Activated B cell treated with CpG ODN at 0.5 μM for 24 hours (primary cell): ENCODE measurements at regions not wholly inside any gene's neighbourhood (a gene's known extent, or its start where the extent isn't known, plus 50 kb on each side); places are given as distances from the start of the nearest gene placed in this dataset.

Source experiments
- ATAC-seq: fragments of 200-7000 bp; cut with Tn5 transposase; one replicate; pipeline ENCODE4 v1.10.0; 2021; ENCODE audit warnings: low read depth, mild to moderate bottlenecking, moderate library complexity
- CTCF ChIA-PET: fragments of 350-600 bp; sonication (Branson Sonifier 250); formaldehyde crosslinking; loops from one replicate; lab custom pipeline; 2021; ENCODE audit warnings: antibody characterized with exemption; lab: Charles Lee
- POLR2A ChIA-PET: fragments of 350-600 bp; sonication (Branson Sonifier 250); formaldehyde crosslinking; loops from one replicate; lab custom pipeline; 2021; ENCODE audit warnings: antibody characterized with exemption; lab: Charles Lee
- DNase-seq: peaks from one replicate; pipeline ENCODE4 v3.0.0; 2022
- H3K27ac Mint-ChIP-seq: one replicate; pipeline ENCODE4 v1.8.0; 2020; ENCODE audit warnings: mixed read lengths
- H3K27me3 Mint-ChIP-seq: one replicate; pipeline ENCODE4 v1.8.0; 2021; ENCODE audit warnings: mixed read lengths
- H3K36me3 Mint-ChIP-seq: one replicate; pipeline ENCODE4 v1.8.0; 2021; ENCODE audit warnings: low read depth, mixed read lengths
- H3K4me1 Mint-ChIP-seq: one replicate; pipeline ENCODE4 v1.8.0; 2021; ENCODE audit warnings: mixed read lengths
- H3K4me3 Mint-ChIP-seq: one replicate; pipeline ENCODE4 v1.8.0; 2020; ENCODE audit warnings: mild to moderate bottlenecking, mixed read lengths
- H3K9me3 Mint-ChIP-seq: one replicate; pipeline ENCODE4 v1.8.0; 2020; ENCODE audit warnings: mixed read lengths
- intact Hi-C: fragments of 100-400 bp; cut with micrococcal nuclease; formaldehyde crosslinking; loops from one replicate; pipeline ENCODE4 v1.15.1; 2024
- TF ChIP-seq, protein P1 (sequence below): fragments of 200-600 bp; IDR thresholded peaks from one replicate; pipeline ENCODE4 v1.8.0; 2022; ENCODE audit warnings: antibody characterized with exemption, mild to moderate bottlenecking

DNA sequence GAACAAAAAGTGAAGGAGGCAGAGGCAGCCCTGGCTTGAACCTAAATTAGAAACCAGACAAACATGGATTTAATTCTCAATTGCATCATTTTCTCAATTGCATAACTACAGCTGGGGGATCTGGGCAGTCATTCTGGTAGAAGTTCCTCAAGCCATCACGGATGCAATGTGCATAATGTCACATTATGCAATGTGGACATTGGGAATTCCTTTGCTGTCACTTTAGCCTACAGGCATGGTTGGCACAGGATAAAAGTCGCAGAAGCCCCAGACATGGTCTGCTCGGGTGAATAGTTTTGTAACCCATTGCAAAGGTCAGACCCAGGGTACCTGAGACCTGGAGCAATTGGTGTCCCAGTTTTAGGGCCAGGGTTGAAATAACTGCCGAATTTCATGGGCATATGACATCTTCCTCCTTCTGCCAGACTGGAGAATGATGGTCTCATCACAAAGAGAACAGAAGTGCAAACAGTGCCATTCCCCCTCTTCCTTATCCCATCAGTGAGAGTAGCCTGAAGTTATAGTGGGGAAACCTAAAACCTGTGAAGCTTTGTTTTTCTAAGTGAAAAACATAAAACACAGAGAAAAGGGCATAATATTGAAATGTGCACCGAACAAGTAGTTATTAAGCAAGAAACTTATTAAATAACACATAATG, 290.8 kb downstream of the MSX2 start:
- Mint-ChIP-seq H3K9me3 (no peaks in the 10 kb centered on the region), H3K27ac (no peak overlapping the region), H3K36me3 (no peaks in the 10 kb centered on the region), H3K4me1 (no peaks in the 10 kb centered on the region), H3K27me3 (no peaks in the 10 kb centered on the region), H3K4me3 (no peak overlapping the region)
- TF ChIP-seq, protein P1, sequence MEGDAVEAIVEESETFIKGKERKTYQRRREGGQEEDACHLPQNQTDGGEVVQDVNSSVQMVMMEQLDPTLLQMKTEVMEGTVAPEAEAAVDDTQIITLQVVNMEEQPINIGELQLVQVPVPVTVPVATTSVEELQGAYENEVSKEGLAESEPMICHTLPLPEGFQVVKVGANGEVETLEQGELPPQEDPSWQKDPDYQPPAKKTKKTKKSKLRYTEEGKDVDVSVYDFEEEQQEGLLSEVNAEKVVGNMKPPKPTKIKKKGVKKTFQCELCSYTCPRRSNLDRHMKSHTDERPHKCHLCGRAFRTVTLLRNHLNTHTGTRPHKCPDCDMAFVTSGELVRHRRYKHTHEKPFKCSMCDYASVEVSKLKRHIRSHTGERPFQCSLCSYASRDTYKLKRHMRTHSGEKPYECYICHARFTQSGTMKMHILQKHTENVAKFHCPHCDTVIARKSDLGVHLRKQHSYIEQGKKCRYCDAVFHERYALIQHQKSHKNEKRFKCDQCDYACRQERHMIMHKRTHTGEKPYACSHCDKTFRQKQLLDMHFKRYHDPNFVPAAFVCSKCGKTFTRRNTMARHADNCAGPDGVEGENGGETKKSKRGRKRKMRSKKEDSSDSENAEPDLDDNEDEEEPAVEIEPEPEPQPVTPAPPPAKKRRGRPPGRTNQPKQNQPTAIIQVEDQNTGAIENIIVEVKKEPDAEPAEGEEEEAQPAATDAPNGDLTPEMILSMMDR, result no peak
- POLR2A ChIA-PET, result no interaction called here
- intact Hi-C loops, result no loop called here
- CTCF ChIA-PET, result no interaction called here
- DNase-seq (no peak), ATAC-seq (no peak)

GRCh38 chr5:175013251-175013650, 288.9 kb downstream of the MSX2 start:
- Mint-ChIP-seq H3K4me1 (no peaks in the 10 kb centered on the region), H3K36me3 (no peaks in the 10 kb centered on the region), H3K4me3 (no peak overlapping the region), H3K27ac (no peak overlapping the region), H3K27me3 (no peaks in the 10 kb centered on the region), H3K9me3 (no peaks in the 10 kb centered on the region)
- no peak for ATAC-seq
- CTCF ChIA-PET, result no interaction called here
- no peak for DNase-seq
- intact Hi-C loops, result no loop called here
- TF ChIP-seq, protein P1, result no peak
- POLR2A ChIA-PET, result no interaction called here

GRCh38 chr5:175012267-175012666, 287.9 kb downstream of the MSX2 start:
- Mint-ChIP-seq H3K36me3 (no peaks in the 10 kb centered on the region), H3K4me3 (no peak overlapping the region), H3K9me3 (no peaks in the 10 kb centered on the region), H3K4me1 (no peaks in the 10 kb centered on the region), H3K27me3 (no peaks in the 10 kb centered on the region), H3K27ac (no peak overlapping the region)
- TF ChIP-seq, protein P1, result no peak
- DNase-seq (no peak), ATAC-seq (no peak)
- ChIA-PET POLR2A (no interaction called here), CTCF (no interaction called here)
- intact Hi-C loops, result no loop called here

DNA sequence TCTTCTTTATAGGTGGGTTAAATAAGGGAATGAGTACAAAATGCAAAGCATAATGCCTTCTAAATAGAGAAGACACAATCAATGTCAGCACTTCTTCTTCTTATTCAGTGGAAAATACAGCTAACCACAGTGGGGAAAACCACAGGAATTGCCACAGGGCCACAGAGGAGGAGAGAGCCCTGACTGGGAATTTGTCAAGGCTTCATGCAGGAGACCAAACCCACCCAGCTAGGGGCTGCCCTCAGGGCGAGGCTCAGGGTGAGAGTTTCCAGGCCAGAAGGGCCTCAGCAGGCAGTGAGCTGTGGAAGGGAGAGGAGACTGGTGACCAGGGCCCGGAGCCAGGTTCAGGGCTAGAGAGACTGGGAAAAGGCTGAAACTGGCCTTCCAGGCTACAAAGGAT, 279.1 kb downstream of the MSX2 start:
- peaks cover 11% of the 10 kb centered on the region for H3K9me3 Mint-ChIP-seq
- TF ChIP-seq, protein P1, result no peak
- intact Hi-C loops, result no loop called here
- H3K27ac Mint-ChIP-seq, result no peak overlapping the region
- no peak overlapping the region for H3K4me3 Mint-ChIP-seq
- H3K4me1 Mint-ChIP-seq, result no peaks in the 10 kb centered on the region
- CTCF ChIA-PET, result no interaction called here
- H3K27me3 Mint-ChIP-seq, result no peaks in the 10 kb centered on the region
- POLR2A ChIA-PET, result no interaction called here
- H3K36me3 Mint-ChIP-seq, result no peaks in the 10 kb centered on the region
- no peak for DNase-seq
- ATAC-seq, result no peak

- Mint-ChIP-seq H3K4me1 (no peaks in the 10 kb centered on the region), H3K27ac (no peak overlapping the region), H3K4me3 (no peak overlapping the region), H3K36me3 (no peaks in the 10 kb centered on the region), H3K9me3 (peaks cover 18% of the 10 kb centered on the region), H3K27me3 (no peaks in the 10 kb centered on the region)
- ChIA-PET POLR2A (no interaction called here), CTCF (no interaction called here)
- intact Hi-C loops, result no loop called here
- ATAC-seq (no peak), DNase-seq (no peak)
- TF ChIP-seq, protein P1, result no peak
Observed at GRCh38 chr5:175001876-175002645, 277.7 kb downstream of the MSX2 start.
